ENCODE measurements at regions not wholly inside any gene's neighbourhood (a gene's known extent, or its start where the extent isn't known, plus 50 kb on each side); places are given as distances from the start of the nearest gene placed in this dataset.
"Not testable (repeated sequence)": the region's sequence is repeated elsewhere in the genome, so short reads cannot be mapped to it uniquely, and the experiment has no call there.

DNA sequence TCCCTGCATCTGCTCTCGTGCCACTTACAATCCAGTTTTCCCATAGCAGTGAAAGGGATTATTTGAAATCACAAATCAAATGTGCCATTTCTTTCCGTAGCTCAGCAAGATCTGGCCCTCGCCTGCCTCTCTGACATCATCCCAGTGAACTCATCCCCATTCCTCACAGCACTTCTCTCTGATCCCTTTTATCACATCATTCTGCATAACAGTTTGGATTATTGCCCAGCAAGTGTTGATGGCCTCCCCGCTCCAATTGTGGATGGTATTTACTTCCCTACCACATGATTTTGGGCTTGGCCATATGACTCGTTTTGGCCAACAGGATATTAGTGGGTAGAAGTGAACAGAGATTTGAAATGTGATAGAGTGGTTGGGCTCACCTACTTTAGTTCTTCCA, 185.0 kb downstream of the NPIPA7 start:
- DNase-seq = not testable (repeated sequence)

DNA sequence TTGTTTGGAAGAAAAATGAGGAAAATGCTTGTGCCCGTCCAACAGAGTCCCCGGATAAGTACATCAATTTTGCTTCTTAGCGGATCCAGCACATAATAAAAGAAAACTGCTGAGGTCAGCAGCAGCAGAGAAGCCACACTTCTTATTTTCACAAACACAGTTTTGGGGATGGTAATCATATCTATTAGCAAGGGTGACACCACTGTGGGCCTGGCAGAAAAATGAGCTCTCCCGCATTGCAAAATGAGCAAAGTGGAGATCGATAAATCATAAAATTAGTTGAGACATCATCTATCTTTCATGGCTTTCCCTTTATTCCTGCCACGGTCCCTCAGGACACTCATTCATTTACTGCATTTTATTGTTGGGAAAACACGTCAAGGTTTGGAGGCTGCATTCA, 186.4 kb downstream of the NPIPA7 start:
- DNase-seq = not testable (repeated sequence)

DNA sequence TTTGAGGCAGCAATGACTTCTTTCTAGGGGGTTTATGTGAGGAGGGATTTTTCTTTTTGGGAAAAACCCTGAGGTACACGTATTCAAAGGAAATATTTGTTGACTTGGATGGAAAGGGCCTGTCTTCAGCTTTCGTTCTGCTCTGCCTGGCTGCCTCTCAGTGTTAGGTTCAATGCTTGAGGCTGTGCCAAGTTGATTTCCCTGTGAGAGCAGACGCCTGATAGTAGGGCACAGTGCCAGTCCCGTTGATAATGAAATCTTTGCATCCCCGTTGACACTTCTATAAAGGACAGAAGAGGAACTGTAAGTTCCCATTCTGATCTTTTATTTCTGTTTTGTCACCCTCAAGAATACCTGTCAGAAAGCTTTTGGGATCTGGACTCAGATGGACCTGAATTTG, 191.1 kb downstream of the NPIPA7 start:
- DNase-seq = not testable (repeated sequence)

DNA sequence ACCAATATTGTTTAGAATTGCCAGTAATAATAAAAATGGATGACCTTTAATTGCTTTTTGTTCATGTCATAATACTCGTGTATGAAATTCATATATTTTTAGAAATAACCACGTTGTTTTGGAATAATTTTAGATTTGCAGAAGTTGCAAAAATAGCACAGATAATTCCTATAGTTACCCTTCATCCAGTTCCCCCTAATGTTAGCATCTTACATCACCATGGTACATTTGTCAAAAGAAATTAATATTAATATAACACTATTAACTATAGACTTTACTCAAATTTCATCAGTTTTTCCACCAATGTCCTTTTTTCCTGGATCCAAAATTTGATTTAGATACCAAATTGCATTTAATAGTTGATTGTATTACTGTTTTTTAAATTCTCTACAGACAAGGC, 191.9 kb downstream of the NPIPA7 start:
- DNase-seq = not testable (repeated sequence)

DNA sequence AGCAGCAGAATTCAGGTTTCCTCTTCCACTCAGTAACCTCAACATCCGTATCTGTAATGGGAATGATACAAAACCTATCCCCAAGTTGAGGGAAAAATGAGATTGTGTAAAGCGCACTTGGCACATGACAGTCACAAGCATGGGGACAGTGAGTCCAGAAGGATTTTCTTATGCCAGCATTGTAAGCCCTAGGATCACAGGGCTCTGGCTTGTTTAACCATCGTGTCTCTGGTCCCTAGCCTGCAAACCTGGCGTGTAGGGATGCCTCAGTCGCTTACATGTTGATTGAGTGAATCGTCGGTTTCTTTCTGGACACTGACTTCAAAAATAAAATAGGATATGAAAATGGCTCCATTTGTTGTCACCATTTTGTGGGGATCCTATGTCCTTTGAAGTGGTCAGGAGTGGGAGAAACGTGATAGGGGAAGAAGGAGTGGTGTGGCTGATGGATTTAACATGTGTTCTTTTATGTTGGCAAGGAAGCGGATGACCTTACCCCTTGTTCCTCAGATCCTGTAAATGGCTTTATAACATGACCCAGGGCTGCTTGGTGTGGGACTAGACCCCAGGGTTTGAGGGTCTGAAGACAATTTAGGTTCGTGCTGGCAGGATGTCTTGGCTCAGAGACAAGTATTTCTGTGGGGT, 193.3 kb downstream of the NPIPA7 start:
- not testable (repeated sequence) for DNase-seq

DNA sequence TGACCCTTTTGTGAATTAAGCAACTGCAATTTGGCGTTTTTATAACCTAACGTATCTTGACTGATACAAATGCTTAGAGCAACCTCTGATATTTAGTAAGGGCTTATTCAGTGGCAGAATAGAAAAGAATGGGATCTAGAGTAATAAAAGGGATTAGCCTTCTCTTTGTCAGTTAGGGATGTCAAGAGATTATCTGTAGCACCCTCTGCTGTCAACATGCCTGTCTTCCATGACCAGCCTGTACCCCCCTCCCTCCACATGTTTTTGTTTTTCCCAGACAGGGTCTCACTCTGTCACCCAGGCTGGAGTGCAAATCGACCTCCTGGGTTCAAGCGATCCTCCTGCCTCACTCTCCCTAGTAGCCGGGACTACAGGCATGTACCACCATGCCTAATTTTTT, 198.1 kb downstream of the NPIPA7 start:
- not testable (repeated sequence) for DNase-seq

DNA sequence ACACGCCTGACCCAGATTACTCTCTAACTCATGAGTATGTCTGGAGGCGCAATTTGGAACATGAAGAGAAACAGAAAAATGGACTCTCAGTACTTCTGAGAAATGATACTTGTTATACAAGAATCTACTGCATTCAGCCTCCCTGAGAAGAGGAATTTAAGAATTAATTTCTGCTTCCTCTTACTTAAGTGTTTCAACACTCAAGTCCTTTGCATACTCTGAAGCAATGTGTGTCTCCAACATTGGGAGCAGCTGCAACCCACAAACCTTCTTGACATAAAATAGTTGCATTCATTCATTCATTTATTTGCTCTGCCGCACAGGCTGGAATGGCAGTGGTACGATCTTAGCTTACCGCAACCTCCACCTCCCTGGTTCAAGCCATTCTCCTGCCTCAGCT, 199.8 kb downstream of the NPIPA7 start:
- DNase-seq = no peak

DNA sequence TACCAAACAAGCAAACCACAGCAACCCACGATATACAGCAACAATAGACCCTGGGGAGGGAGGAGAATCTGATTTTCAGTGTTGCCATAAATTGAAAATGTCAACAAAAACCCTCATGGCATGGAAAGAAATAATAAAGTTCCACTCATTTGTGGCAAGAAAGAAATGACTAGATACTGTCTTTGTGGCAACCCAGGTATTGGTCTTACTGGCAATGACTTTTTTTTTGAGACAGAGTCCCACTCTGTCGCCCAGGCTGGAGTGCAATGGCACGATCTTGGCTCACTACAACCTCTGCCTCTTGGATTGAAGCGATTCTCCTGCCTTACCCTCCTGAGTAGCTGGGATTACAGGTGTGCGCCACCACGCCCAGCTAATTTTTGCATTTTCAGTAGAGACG, 204.0 kb downstream of the NPIPA7 start:
- DNase-seq = not testable (repeated sequence)

DNA sequence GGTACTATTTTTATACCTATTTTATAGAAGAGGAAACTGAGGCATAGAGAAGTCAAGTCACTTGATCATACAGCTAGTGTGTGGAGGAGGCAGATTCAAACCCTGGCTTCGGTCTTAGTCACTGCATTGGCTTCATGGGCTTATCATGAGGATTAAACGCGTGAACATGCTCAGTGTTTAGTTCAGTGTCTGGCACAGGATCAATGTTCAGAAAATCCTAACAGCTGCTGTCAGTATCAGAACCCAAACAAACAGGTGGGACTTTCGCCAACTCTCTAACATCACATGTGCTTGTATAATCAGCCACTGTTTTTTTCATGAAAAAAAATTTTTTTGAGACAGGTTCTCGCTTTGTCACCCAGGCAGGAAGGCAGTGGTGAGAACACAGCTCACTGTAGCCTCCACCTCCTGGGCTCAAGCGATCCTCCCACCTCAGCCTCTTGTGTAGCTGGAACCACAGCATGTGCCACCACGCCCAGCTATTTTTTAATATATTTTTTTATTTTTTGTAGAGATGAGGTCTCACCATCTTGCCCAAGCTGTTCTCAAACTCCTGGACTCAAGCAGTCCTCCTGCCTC, 207.2 kb downstream of the NPIPA7 start:
- not testable (repeated sequence) for DNase-seq

DNA sequence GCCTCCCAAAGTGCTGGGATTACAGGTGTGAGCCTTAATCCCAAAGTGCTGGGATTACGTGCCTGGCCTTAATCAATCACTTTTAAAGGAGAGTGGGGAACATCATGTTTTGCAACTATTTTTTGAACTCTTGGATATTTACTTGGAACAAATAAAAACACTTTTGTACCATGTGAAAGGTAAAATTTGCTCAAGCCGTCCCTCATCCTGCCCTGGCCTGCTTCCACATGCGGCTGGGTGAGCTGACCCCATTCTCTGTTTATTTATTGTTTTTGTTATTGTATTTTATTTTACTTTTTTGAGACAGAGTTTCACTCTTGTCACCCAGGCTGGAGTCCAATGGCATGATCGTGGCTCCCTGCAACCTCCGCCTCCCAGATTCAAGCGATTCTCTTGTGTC, 208.0 kb downstream of the NPIPA7 start:
- DNase-seq = not testable (repeated sequence)

DNA sequence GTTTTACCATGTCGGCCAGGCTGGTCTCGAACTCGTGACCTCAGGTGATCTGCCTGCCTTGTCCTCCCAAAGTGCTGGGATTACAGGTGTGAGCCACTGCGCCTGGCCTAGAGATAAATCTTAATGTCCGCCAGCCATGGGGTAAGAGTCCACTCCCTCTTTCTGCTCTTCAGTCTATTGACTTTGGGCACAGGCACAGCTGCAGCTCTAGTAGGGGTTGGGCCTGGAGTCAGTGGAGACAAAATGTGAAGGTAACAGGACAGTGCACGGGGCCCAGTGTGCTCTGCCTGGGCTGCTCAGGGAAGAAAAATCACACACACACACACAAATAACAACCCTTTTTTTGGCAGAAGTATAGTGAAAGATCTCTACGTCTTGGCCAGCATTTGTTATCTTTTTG, 209.5 kb downstream of the NPIPA7 start:
- DNase-seq = not testable (repeated sequence)

DNA sequence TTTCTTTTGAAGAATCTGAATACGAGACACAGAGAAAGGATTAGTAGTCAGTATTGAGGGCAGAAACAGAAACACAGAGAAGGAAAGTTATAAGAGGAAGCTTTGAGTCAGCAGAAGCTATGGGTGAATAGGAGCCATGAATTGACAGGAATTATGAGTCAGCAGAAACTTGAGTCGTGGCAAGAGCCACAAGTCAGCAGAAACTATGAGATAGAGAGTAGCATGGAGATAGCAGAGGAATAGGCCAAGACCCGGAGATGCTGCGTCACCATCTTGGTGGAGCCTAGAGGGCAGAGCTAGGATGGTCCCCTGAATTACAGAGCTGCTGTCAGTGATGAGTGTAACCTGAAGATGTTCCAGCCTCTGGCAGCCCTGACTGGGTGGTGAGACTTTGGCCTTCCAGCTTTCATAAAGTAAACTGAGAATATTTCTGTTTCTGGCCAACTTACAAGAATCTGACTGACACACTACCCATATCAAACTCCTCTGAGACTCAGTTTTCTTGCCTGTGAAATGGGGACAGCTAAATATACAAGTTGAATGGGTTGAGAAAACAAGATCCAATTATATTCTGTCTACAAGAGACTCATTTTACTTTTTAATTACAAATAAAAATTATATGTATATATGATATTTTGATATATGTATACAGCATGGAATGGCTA, 211.8 kb downstream of the NPIPA7 start:
- DNase-seq = not testable (repeated sequence)

DNA sequence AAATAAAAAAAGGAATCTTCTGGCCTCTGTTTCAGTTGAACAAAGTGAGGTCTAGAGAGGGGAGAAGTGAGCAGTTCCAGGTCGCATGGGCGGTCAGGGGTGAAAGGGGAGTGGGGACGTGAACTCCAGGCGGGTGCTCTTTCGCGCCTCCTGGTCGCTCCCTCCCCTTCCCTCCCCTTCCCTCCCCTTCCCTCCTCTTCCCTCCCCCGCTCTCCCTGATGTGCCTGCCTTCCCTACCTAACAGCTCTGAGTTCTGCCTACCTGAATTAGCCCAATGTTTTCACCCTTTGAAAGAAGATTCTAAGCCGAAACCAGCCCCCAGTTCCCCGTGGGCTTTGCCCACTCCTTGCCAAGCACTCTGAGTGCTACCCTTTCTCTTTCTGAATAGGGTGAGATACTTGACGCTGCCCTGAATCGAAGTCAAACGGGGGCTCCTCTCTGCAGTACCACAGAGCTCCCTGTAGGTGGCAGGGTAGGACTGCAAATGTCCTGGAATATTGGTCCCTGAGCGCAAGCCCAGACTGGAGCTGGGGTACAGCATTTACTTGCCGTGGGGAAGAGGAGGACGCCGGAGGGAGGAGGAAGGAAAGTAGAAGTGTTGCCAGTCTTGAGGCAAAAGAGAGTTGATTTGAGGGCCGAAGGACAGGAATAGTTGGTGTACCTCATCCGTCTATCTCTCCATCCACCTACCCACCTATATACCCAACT, 214.4 kb downstream of the NPIPA7 start:
- DNase-seq = peak in 1 of 2 donors; percentile 31

DNA sequence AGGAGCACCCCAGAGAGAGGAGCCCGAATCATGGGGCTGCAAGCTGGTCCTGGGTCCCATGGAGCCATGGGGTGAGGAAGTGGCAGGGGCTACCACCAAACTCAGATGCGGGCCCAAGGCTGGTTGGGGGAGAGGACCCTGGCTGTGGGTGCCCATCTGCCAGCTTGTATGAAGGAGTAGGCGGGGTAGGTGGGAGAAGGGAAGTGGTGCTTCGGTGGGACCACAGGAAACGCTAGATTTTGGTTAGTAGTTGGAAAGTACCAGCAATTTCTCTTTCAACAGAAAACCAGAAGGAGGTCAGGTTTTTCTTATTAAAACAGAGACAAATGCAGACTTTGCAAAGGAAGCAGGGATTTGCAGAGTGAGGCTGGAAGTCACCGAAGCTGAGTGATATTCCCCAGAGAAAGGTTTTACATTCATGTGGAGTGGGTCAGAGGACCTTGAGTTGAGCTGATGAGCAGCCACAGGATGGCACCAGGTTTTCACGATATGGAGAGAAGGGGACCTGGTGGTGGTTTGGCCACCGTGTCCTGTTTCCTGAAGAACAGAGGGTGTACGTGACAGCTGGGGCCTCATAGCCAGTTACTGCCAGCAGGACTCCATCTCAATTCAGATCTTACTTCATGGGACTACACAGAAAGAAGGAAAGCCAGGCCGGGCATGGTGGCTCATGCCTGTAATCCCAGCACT, 216.2 kb downstream of the NPIPA7 start:
- DNase-seq = not testable (repeated sequence)

DNA sequence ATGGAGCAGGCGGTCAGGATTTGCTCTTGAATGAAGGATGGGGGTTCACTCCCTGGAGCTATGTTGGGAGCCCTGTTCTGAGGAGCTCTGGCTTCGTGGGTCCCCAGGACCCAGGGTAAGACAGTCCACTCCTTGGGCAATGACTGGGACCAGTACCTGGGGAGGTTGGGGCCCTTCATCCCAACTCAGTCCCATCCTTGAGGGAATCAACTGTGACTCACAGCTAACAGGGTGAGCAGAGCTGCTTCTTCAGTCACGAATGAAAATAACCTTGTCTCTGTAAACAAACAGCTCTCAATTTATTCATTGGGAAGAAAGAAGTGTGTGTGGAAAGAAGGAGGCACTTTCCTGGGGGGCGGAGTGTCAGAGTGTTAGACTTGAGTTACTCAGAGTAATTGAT, 222.3 kb downstream of the NPIPA7 start:
- DNase-seq = not testable (repeated sequence)

DNA sequence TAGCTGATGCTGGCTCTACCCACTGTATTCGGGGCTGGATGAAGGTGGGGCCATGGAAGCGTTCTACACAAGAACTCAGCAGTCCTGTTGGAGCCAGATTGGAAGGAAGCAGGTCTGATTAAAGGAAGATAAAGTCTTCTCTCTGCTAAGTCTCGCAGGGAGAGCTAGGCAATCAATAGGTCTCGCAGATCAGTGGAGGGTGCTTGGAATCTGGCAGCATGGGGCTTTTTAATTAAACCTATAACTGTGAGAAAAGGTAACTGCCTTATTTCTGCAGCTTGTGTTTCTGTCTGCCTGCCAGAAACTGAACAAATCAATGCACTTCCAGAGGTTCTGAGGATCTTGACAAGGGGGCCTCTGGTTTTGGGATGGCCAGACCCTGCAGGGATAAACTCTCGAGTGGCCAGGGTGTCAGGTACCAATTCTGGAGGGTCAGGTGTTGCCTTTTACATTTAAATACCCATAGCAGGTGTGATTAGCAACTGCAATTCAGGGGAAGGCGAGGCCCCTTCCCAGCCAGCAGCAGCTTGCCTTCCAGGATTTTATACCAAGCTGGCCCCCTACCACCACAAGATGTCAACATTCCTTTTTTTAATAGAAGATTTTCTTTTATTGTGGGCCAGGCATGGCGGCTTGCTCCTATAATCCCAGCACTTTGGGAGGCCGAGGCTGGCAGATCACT, 228.6 kb downstream of the NPIPA7 start:
- DNase-seq = not testable (repeated sequence)

DNA sequence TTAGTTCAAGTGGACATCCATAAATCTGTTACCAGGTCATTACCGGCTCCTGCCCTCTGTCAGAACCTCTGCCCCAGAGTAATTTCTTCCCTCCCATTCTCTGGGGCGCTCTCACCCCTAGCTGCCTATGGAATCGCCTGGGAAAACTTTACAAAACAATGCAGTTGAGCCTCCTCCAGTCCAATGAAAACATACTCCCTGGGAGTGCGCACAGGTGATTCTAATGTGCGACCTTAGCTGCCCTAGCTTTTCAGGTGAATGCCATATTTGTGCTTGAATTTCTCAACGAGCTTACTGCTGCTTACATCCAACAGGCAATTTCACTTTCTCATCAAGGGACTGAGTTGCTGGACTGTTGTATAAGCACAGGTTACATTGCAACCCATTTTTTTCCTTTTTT, 230.7 kb downstream of the NPIPA7 start:
- DNase-seq = not testable (repeated sequence)

DNA sequence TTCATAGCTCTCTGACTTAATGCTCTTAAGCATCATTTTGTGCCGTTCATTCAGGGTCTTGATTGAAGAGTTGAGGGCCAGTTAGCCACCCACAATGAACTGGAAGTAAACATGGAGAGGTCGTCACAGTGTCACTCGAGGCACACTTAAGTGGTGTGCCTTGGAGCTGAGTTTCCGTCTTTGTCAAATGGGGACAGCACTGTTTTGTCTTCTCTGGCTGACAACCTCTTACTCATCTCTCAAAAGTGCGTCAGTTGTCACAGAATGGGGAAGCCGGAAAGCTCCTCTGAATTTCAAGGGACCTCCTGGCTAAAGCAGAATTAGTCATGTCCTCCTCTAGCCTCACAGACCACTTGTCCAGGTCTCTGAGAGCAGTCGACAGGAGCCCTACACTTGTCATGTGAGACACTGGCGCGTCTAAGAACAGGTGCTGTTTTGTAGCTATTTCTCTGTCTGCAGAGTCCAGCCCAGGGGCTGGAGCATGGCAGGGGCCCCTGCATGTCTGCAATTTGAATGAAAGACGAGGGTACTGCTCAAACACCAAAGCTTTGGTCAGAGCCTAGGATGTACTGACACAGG, 231.5 kb downstream of the NPIPA7 start:
- DNase-seq = not testable (repeated sequence)

DNA sequence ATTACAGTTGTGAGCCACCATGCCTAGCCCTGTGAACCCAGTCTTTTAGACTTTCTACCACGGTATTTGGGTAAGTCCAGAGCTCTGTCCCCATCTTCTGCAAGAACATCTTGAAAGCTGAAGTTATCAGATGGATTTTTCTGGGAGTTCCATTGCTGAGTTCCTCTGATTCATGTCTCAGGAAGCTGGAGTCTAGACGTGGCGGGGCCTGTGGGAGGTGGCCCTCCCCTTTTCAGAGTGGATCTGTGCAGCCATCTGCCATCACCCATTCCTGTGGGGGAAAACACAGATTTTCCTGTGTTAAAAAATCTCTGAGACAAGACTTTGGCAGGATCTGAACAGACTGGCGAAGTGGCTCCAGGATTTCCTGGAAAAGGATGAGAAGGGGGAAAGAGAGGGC, 234.3 kb downstream of the NPIPA7 start:
- DNase-seq = not testable (repeated sequence)

DNA sequence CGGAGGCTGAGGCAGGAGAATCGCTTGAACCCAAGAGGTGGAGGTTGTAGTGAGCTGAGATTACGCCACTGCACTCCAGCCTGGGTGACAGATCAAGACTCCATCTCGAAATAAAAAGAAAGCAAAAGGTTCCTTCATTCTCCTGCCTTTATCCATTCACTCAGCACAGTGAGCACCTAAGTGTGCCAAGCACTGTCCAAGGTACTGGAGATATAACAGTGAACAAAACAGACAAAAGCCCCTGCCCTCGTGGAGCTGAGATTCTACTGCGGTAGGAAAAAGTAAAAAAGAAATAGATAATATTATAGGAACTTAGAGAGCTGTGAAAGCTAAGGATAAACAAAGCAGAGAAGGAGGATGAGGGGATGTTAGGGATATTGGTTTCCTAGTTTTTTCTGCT, 235.5 kb downstream of the NPIPA7 start:
- not testable (repeated sequence) for DNase-seq

DNA sequence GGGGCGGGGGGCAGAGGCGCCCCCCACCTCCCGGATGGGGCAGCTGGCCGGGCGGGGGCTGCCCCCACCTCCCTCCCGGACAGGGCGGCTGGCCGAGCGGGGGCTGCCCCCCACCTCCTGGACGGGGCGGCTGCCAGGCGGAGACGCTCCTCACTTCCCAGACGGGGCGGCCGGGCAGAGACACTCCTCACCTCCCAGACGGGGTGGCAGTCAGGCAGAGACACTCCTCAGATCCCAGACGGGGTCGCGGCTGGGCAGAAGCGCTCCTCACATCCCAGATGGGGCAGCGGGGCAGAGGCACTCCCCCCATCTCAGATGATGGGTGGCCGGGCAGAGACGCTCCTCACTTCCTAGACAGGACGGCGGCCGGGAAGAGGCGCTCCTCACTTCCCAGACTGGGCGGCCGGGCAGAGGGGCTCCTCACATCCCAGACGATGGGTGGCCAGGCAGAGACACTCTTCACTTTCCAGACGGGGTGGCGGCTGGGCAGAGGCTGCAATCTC, 240.1 kb downstream of the NPIPA7 start:
- not testable (repeated sequence) for DNase-seq

DNA sequence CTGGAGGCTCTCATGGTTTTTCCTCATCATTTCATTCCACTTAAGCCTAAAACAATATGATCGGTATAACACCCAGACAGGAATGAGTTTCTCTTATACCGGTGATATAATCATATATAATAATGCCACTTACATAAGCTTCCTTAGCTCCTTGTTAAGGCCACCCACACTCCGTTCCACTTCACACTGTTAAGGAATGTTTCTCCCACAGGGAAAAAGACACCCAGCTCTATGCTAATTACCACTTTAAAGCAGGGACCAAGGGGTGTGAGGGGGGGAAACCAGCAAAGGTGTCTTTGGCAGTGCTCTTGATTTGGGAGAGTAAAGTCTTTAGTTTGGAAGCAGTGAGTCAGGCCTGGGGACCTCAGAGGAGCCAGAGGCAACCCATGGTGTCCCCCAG, 245.4 kb downstream of the NPIPA7 start:
- DNase-seq = not testable (repeated sequence)
